Mesendoderm (in vitro differentiated cells): ENCODE measurements at regions not wholly inside any gene's neighbourhood (a gene's known extent, or its start where the extent isn't known, plus 50 kb on each side); places are given as distances from the start of the nearest gene placed in this dataset.
A peak's percentile ranks its signal among the peaks of the same experiment; 100 is the strongest.
"Not testable (repeated sequence)": the region's sequence is repeated elsewhere in the genome, so short reads cannot be mapped to it uniquely, and the experiment has no call there.

Experiments used
- DNase-seq: peaks from one replicate; pipeline ENCODE4 v3.0.0; 2013
- H2AK5ac ChIP-seq: 2 replicates; pipeline ENCODE4 v1.6.1; 2013; ENCODE audit warnings: low read length, inconsistent platforms
- H2BK120ac ChIP-seq: 2 replicates; pipeline ENCODE4 v1.6.1; 2013; ENCODE audit warnings: low read depth, mild to moderate bottlenecking, low read length, moderate library complexity, mixed read lengths
- H2BK15ac ChIP-seq: replicated peaks from 2 replicates; pipeline ENCODE4 v1.6.1; 2013; ENCODE audit warnings: low read depth, mild to moderate bottlenecking, moderate library complexity
- H2BK5ac ChIP-seq: 2 replicates; pipeline ENCODE4 v1.6.1; 2013; ENCODE audit warnings: low read length, inconsistent platforms
- H3K18ac ChIP-seq: 2 replicates; pipeline ENCODE4 v1.6.1; 2013; ENCODE audit warnings: mild to moderate bottlenecking, low read length, mixed read lengths
- H3K23ac ChIP-seq: one replicate; pipeline ENCODE4 v1.6.1; 2013; ENCODE audit warnings: low read length
- H3K27ac ChIP-seq: 2 replicates; pipeline ENCODE4 v1.5.1; 2013; ENCODE audit warnings: low read depth, mild to moderate bottlenecking, inconsistent platforms, low read length, moderate library complexity
- H3K27me3 ChIP-seq: 2 replicates; pipeline ENCODE4 v1.6.1; 2013; ENCODE audit warnings: low read length, control low read depth, mild to moderate bottlenecking, inconsistent platforms; ENCODE audit not compliant: insufficient read depth, poor library complexity
- H3K36me3 ChIP-seq: 2 replicates; pipeline ENCODE4 v1.6.1; 2013; ENCODE audit warnings: low read length, inconsistent platforms; ENCODE audit not compliant: control insufficient read depth, insufficient read depth
- H3K4ac ChIP-seq: one replicate; pipeline ENCODE4 v1.6.1; 2013; ENCODE audit warnings: low read depth, mild to moderate bottlenecking, low read length, moderate library complexity
- H3K4me1 ChIP-seq: 2 replicates; pipeline ENCODE4 v1.6.1; 2013; ENCODE audit warnings: low read depth, low read length, inconsistent platforms; ENCODE audit not compliant: control insufficient read depth
- H3K4me2 ChIP-seq: 2 replicates; pipeline ENCODE4 v1.6.1; 2013; ENCODE audit warnings: low read length
- H3K4me3 ChIP-seq: 2 replicates; pipeline ENCODE4 v1.5.1; 2013; ENCODE audit warnings: mild to moderate bottlenecking, low read length
- H3K56ac ChIP-seq: one replicate; pipeline ENCODE4 v1.6.1; 2013; ENCODE audit warnings: low read length
- H3K79me1 ChIP-seq: 2 replicates; pipeline ENCODE4 v1.6.1; 2013; ENCODE audit warnings: low read length, inconsistent platforms
- H3K79me2 ChIP-seq: 2 replicates; pipeline ENCODE4 v1.6.1; 2013; ENCODE audit warnings: mild to moderate bottlenecking, low read length; ENCODE audit not compliant: control insufficient read depth, insufficient read depth
- H3K9ac ChIP-seq: 2 replicates; pipeline ENCODE4 v1.6.1; 2013; ENCODE audit warnings: low read length, inconsistent platforms
- H4K5ac ChIP-seq: one replicate; pipeline ENCODE4 v1.6.1; 2013; ENCODE audit warnings: low read length
- H4K8ac ChIP-seq: one replicate; pipeline ENCODE4 v1.6.1; 2013; ENCODE audit warnings: low read depth, mild to moderate bottlenecking, control low read depth, low read length, moderate library complexity
- WGBS: extraction: QIAGEN DNeasy Blood & Tissue Kit; methylation state at CpG from one replicate; pipeline ENCODE4 v1.1.7; 2013; ENCODE audit warnings: low lambda C conversion rate, missing lambda C conversion rate; ENCODE audit not compliant: insufficient coverage; ENCODE audit errors: extremely low coverage; 5-methylcytosine and 5-hydroxymethylcytosine counted together

- Histone ChIP-seq H4K5ac (no peak overlapping the region), H2BK120ac (no peak overlapping the region), H3K4me2 (no peak overlapping the region), H2BK15ac (peak overlapping the region; percentile 36), H2AK5ac (no peak overlapping the region), H3K4ac (no peak overlapping the region), H3K27ac (peak overlapping the region; percentile 27), H3K56ac (peak overlapping the region; percentile 38), H3K18ac (no peak overlapping the region), H3K79me2 (no peaks in the 10 kb centered on the region), H3K36me3 (no peaks in the 10 kb centered on the region), H2BK5ac (peak overlapping the region; percentile 2), H3K27me3 (no peaks in the 10 kb centered on the region), H3K4me3 (no peak overlapping the region), H3K4me1 (no peaks in the 10 kb centered on the region), H3K9ac (no peak overlapping the region), H4K8ac (no peak overlapping the region), H3K23ac (no peak overlapping the region), H3K79me1 (no peaks in the 10 kb centered on the region)
- DNase-seq, result peak; percentile 61
- no CpG with 5 or more reads among the region's 2 CpGs for WGBS
These were observed 709.2 kb upstream of the SLITRK1 start for GRCh38 chr13:84591444-84591843.

DNA sequence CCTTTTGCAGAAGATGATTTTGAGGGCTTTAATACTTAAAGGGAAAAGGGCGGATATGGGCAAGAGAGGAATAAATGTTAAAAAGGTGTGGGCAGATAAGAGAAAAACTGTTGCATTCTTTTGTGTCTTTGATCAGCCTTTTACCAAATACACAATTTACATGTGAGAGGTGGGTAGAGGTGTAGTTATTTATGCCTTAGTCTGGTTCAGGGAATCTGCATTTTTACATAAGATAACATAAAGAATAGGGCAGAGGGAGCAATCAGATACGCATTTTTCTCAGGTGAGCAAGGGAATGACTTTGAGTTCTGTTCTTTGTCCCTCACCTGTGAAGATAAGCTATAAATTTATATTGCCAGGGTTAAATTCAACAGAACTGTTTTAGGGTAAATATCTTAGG lies 708.4 kb upstream of the SLITRK1 start:
- no peak overlapping the region for H3K56ac ChIP-seq
- no peak overlapping the region for H4K8ac ChIP-seq
- no peaks in the 10 kb centered on the region for H3K27me3 ChIP-seq
- no peaks in the 10 kb centered on the region for H3K4me1 ChIP-seq
- no peak overlapping the region for H3K4me2 ChIP-seq
- no peak overlapping the region for H3K23ac ChIP-seq
- H3K27ac ChIP-seq, result peak overlapping the region; percentile 81
- DNase-seq, result peak; percentile 90
- H3K79me2 ChIP-seq, result no peaks in the 10 kb centered on the region
- no CpG with 5 or more reads among the region's 2 CpGs for WGBS
- H3K79me1 ChIP-seq, result no peaks in the 10 kb centered on the region
- H2AK5ac ChIP-seq, result no peak overlapping the region
- H4K5ac ChIP-seq, result no peak overlapping the region
- no peaks in the 10 kb centered on the region for H3K36me3 ChIP-seq
- no peak overlapping the region for H3K9ac ChIP-seq
- H3K4ac ChIP-seq, result no peak overlapping the region
- H2BK120ac ChIP-seq, result no peak overlapping the region
- no peak overlapping the region for H3K4me3 ChIP-seq
- H2BK5ac ChIP-seq, result no peak overlapping the region
- H3K18ac ChIP-seq, result no peak overlapping the region
- H2BK15ac ChIP-seq, result no peak overlapping the region

GRCh38 chr13:84588023-84588422 lies 705.7 kb upstream of the SLITRK1 start:
- no peak overlapping the region for H2BK120ac ChIP-seq
- no peak overlapping the region for H3K56ac ChIP-seq
- no peak overlapping the region for H3K4me3 ChIP-seq
- no peaks in the 10 kb centered on the region for H3K4me1 ChIP-seq
- H3K27ac ChIP-seq, result no peak overlapping the region
- no peak overlapping the region for H3K4me2 ChIP-seq
- no peak overlapping the region for H2AK5ac ChIP-seq
- no peaks in the 10 kb centered on the region for H3K79me1 ChIP-seq
- H4K8ac ChIP-seq, result no peak overlapping the region
- no peak overlapping the region for H4K5ac ChIP-seq
- H2BK15ac ChIP-seq, result no peak overlapping the region
- no peaks in the 10 kb centered on the region for H3K27me3 ChIP-seq
- H3K23ac ChIP-seq, result no peak overlapping the region
- no peak overlapping the region for H3K18ac ChIP-seq
- WGBS, result no CpG with 5 or more reads among the region's 1 CpG
- no peak for DNase-seq
- no peak overlapping the region for H3K4ac ChIP-seq
- H3K36me3 ChIP-seq, result no peaks in the 10 kb centered on the region
- H3K9ac ChIP-seq, result no peak overlapping the region
- H3K79me2 ChIP-seq, result no peaks in the 10 kb centered on the region
- H2BK5ac ChIP-seq, result no peak overlapping the region

- H2BK120ac ChIP-seq, H3K27ac ChIP-seq, H3K23ac ChIP-seq, H3K18ac ChIP-seq, H2AK5ac ChIP-seq, H4K5ac ChIP-seq, H3K27me3 ChIP-seq, H4K8ac ChIP-seq, H3K4ac ChIP-seq, H3K4me1 ChIP-seq, DNase-seq, H3K4me2 ChIP-seq, H3K9ac ChIP-seq, H3K4me3 ChIP-seq, H3K79me2 ChIP-seq, H2BK5ac ChIP-seq, H3K56ac ChIP-seq, H3K79me1 ChIP-seq, H3K36me3 ChIP-seq, H2BK15ac ChIP-seq: not testable (repeated sequence)
- no CpG with 5 or more reads among the region's 12 CpGs for WGBS
These were observed 697.6 kb upstream of the SLITRK1 start for GRCh38 chr13:84579901-84580300.

DNA sequence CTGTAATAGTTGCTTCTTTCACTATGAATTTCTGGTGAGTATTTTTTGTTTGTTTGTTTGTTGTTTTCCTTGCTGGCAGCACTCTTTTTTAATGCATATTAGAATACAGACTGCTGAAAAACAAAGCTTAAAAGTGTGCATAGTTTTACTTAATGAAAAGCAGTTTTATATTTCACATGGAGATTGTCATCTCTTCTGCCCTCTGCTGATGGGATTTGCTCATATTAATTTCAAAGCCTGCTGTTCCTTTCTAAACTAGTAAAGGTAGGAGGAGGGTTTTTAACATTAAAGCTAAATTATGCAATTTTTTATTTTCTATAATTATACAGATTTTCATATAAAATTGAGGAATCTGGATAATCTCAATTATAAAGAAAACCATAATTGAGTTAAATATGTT lies 692.6 kb upstream of the SLITRK1 start:
- DNase-seq, result no peak
- no peaks in the 10 kb centered on the region for H3K4me1 ChIP-seq
- H3K4me2 ChIP-seq, result no peak overlapping the region
- no peak overlapping the region for H3K27ac ChIP-seq
- H3K56ac ChIP-seq, result no peak overlapping the region
- H4K5ac ChIP-seq, result no peak overlapping the region
- no peak overlapping the region for H3K23ac ChIP-seq
- H3K27me3 ChIP-seq, result no peaks in the 10 kb centered on the region
- H2BK5ac ChIP-seq, result no peak overlapping the region
- H3K9ac ChIP-seq, result no peak overlapping the region
- H2BK120ac ChIP-seq, result no peak overlapping the region
- H2BK15ac ChIP-seq, result no peak overlapping the region
- H3K79me2 ChIP-seq, result no peaks in the 10 kb centered on the region
- no peak overlapping the region for H3K4me3 ChIP-seq
- H3K79me1 ChIP-seq, result no peaks in the 10 kb centered on the region
- H2AK5ac ChIP-seq, result no peak overlapping the region
- no peak overlapping the region for H3K18ac ChIP-seq
- H3K36me3 ChIP-seq, result no peaks in the 10 kb centered on the region
- H3K4ac ChIP-seq, result no peak overlapping the region
- H4K8ac ChIP-seq, result no peak overlapping the region

- H3K23ac ChIP-seq, result no peak overlapping the region
- no peak overlapping the region for H2BK5ac ChIP-seq
- H3K36me3 ChIP-seq, result no peaks in the 10 kb centered on the region
- no peak overlapping the region for H3K56ac ChIP-seq
- H3K79me1 ChIP-seq, result no peaks in the 10 kb centered on the region
- H3K18ac ChIP-seq, result no peak overlapping the region
- H3K9ac ChIP-seq, result no peak overlapping the region
- H3K27ac ChIP-seq, result no peak overlapping the region
- H3K79me2 ChIP-seq, result no peaks in the 10 kb centered on the region
- no peak overlapping the region for H4K8ac ChIP-seq
- H3K4ac ChIP-seq, result no peak overlapping the region
- H3K27me3 ChIP-seq, result no peaks in the 10 kb centered on the region
- no peak overlapping the region for H3K4me3 ChIP-seq
- no peak overlapping the region for H2BK120ac ChIP-seq
- DNase-seq, result peak; percentile 73
- no peak overlapping the region for H3K4me2 ChIP-seq
- H2AK5ac ChIP-seq, result no peak overlapping the region
- H2BK15ac ChIP-seq, result no peak overlapping the region
- H4K5ac ChIP-seq, result no peak overlapping the region
- H3K4me1 ChIP-seq, result no peaks in the 10 kb centered on the region
- WGBS, result no CpG with 5 or more reads among the region's 3 CpGs
These were observed 689.0 kb upstream of the SLITRK1 start for GRCh38 chr13:84571264-84571663.
